ENCODE measurements at regions not wholly inside any gene's neighbourhood (a gene's known extent, or its start where the extent isn't known, plus 50 kb on each side); places are given as distances from the start of the nearest gene placed in this dataset.
"Not testable (repeated sequence)": the region's sequence is repeated elsewhere in the genome, so short reads cannot be mapped to it uniquely, and the experiment has no call there.

- no peak for DNase-seq (ENCODE audit: low read depth)
Measured at GRCh38 chr5:124176692-124177091, 569.7 kb downstream of the ZNF608 start.

- DNase-seq (ENCODE audit: low read depth): no peak
Measured at GRCh38 chr5:124173386-124173785, 573.1 kb downstream of the ZNF608 start.

- DNase-seq (ENCODE audit: low read depth): no peak
Measured at GRCh38 chr5:124172389-124173003, 573.9 kb downstream of the ZNF608 start.

- DNase-seq (ENCODE audit: low read depth): not testable (repeated sequence)
Measured at GRCh38 chr5:124168093-124168492, 578.3 kb downstream of the ZNF608 start.

- no peak for DNase-seq (ENCODE audit: low read depth)
Measured at GRCh38 chr5:124162767-124163532, 583.5 kb downstream of the ZNF608 start.

GRCh38 chr5:124161266-124161665 is 585.2 kb downstream of the ZNF608 start:
- DNase-seq (ENCODE audit: low read depth): no peak

GRCh38 chr5:124160265-124160664 is 586.2 kb downstream of the ZNF608 start:
- no peak for DNase-seq (ENCODE audit: low read depth)

GRCh38 chr5:124157320-124157719 is 589.1 kb downstream of the ZNF608 start:
- no peak for DNase-seq (ENCODE audit: low read depth)

GRCh38 chr5:124156415-124156996 is 589.9 kb downstream of the ZNF608 start:
- DNase-seq (ENCODE audit: low read depth): no peak

- DNase-seq (ENCODE audit: low read depth): no peak
Measured at GRCh38 chr5:124154714-124155113, 591.7 kb downstream of the ZNF608 start.

- DNase-seq (ENCODE audit: low read depth): no peak
Measured at GRCh38 chr5:124153588-124153987, 592.9 kb downstream of the ZNF608 start.

- no peak for DNase-seq (ENCODE audit: low read depth)
Measured at GRCh38 chr5:124148574-124148973, 597.9 kb downstream of the ZNF608 start.

GRCh38 chr5:124140060-124140459 is 606.4 kb downstream of the ZNF608 start:
- no peak for DNase-seq (ENCODE audit: low read depth)

- DNase-seq (ENCODE audit: low read depth): no peak
Measured at GRCh38 chr5:124139477-124139876, 607.0 kb downstream of the ZNF608 start.

GRCh38 chr5:124136609-124137008 is 609.8 kb downstream of the ZNF608 start:
- DNase-seq (ENCODE audit: low read depth): no peak

GRCh38 chr5:124134941-124135340 is 611.5 kb downstream of the ZNF608 start:
- DNase-seq (ENCODE audit: low read depth): no peak

GRCh38 chr5:124133406-124133805 is 613.0 kb downstream of the ZNF608 start:
- DNase-seq (ENCODE audit: low read depth): no peak

GRCh38 chr5:124132843-124133242 is 613.6 kb downstream of the ZNF608 start:
- DNase-seq (ENCODE audit: low read depth): no peak

- DNase-seq (ENCODE audit: low read depth): no peak
Measured at GRCh38 chr5:124131466-124131865, 615.0 kb downstream of the ZNF608 start.

GRCh38 chr5:124130816-124131215 is 615.6 kb downstream of the ZNF608 start:
- no peak for DNase-seq (ENCODE audit: low read depth)

GRCh38 chr5:124128867-124129266 is 616.9 kb downstream of the CSNK1G3 start:
- no peak for DNase-seq (ENCODE audit: low read depth)

GRCh38 chr5:124126504-124127217 is 614.7 kb downstream of the CSNK1G3 start:
- no peak for DNase-seq (ENCODE audit: low read depth)

Measured in T follicular helper cell (primary cell).